Naive thymus-derived CD4-positive, alpha-beta T cell (primary cell): ENCODE measurements at regions not wholly inside any gene's neighbourhood (a gene's known extent, or its start where the extent isn't known, plus 50 kb on each side); places are given as distances from the start of the nearest gene placed in this dataset.
A peak's percentile ranks its signal among the peaks of the same experiment; 100 is the strongest.
"Not testable (repeated sequence)": the region's sequence is repeated elsewhere in the genome, so short reads cannot be mapped to it uniquely, and the experiment has no call there.

Experiments
- ATAC-seq: fragments of 150-1000 bp; cut with Tn5 transposase; 2 replicates; pipeline ENCODE4 v1.10.0; 2021; ENCODE audit warnings: mild to moderate bottlenecking, moderate library complexity
- CTCF ChIA-PET: fragments of 350-600 bp; sonication (Branson Sonifier 250); formaldehyde crosslinking; loops from one replicate; lab custom pipeline; 2021; ENCODE audit warnings: antibody characterized with exemption; lab: Charles Lee
- POLR2A ChIA-PET: fragments of 350-600 bp; sonication (Branson Sonifier 250); formaldehyde crosslinking; loops from one replicate; lab custom pipeline; 2021; ENCODE audit warnings: antibody characterized with exemption, inconsistent platforms; lab: Charles Lee
- DNase-seq, 9 donors: peaks; one replicate each; pipeline versions ENCODE4 v3.0.0 to v3.0.0-alpha.2; 2020 to 2022; ENCODE audit warnings: mixed read lengths in 1 of 9
- H3K27ac ChIP-seq: one replicate; pipeline ENCODE4 v1.7.0; 2013; ENCODE audit warnings: mild to moderate bottlenecking, low read depth, low read length, moderate library complexity
- H3K27me3 ChIP-seq, 2 donors: one replicate each; pipeline ENCODE4 v1.7.0; 2013; ENCODE audit warnings: low read length in 2 of 2, mild to moderate bottlenecking in 2 of 2, moderate library complexity in 2 of 2; ENCODE audit not compliant: control insufficient read depth in 2 of 2, insufficient read depth in 2 of 2
- H3K36me3 ChIP-seq, 3 experiments: 1 replicate in 2 of 3; 2 replicates in 1 of 3; pipeline ENCODE4 v1.7.0; 2013; ENCODE audit warnings: low read length in 3 of 3, mild to moderate bottlenecking in 3 of 3, moderate library complexity in 1 of 3; ENCODE audit not compliant: insufficient read depth in 3 of 3, control insufficient read depth in 2 of 3
- H3K4me1 ChIP-seq, 2 donors: one replicate each; pipeline ENCODE4 v1.7.0; 2013; ENCODE audit warnings: low read length in 2 of 2, mild to moderate bottlenecking in 2 of 2, moderate library complexity in 1 of 2; ENCODE audit not compliant: control insufficient read depth in 2 of 2, insufficient read depth in 2 of 2
- H3K4me3 ChIP-seq: 2 replicates; pipeline ENCODE4 v1.7.0; 2013; ENCODE audit warnings: mild to moderate bottlenecking, low read length
- H3K9me3 ChIP-seq, 3 experiments: 1 replicate in 2 of 3; 2 replicates in 1 of 3; pipeline ENCODE4 v1.7.0; 2013; ENCODE audit warnings: low read length in 3 of 3; ENCODE audit not compliant: control insufficient read depth in 2 of 3
- H3K27ac Mint-ChIP-seq, 9 donors: one replicate each; pipeline ENCODE4 v1.8.0; 2020 to 2022; ENCODE audit warnings: mixed read lengths in 9 of 9, mild to moderate bottlenecking in 8 of 9, moderate library complexity in 5 of 9, inconsistent platforms in 2 of 9
- H3K27me3 Mint-ChIP-seq, 5 donors: one replicate each; pipeline ENCODE4 v1.8.0; 2021 to 2022; ENCODE audit warnings: mixed read lengths in 5 of 5, mild to moderate bottlenecking in 1 of 5
- H3K36me3 Mint-ChIP-seq, 5 donors: one replicate each; pipeline ENCODE4 v1.8.0; 2020 to 2022; ENCODE audit warnings: mixed read lengths in 5 of 5, mild to moderate bottlenecking in 3 of 5, inconsistent platforms in 1 of 5
- H3K4me1 Mint-ChIP-seq, 7 donors: one replicate each; pipeline ENCODE4 v1.8.0; 2020 to 2022; ENCODE audit warnings: mixed read lengths in 7 of 7, mild to moderate bottlenecking in 3 of 7, inconsistent platforms in 1 of 7
- H3K4me3 Mint-ChIP-seq, 10 donors: one replicate each; pipeline ENCODE4 v1.8.0; 2020 to 2022; ENCODE audit warnings: mild to moderate bottlenecking in 10 of 10, mixed read lengths in 10 of 10, moderate library complexity in 6 of 10, inconsistent platforms in 2 of 10
- H3K9me3 Mint-ChIP-seq, 11 donors: one replicate each; pipeline ENCODE4 v1.8.0; 2020 to 2022; ENCODE audit warnings: mixed read lengths in 11 of 11, mild to moderate bottlenecking in 4 of 11, inconsistent platforms in 1 of 11, moderate library complexity in 1 of 11
- intact Hi-C, 2 donors: fragments of 100-400 bp; cut with micrococcal nuclease; formaldehyde crosslinking; loops; one replicate each; pipeline ENCODE4 v1.15.1; 2023

DNA sequence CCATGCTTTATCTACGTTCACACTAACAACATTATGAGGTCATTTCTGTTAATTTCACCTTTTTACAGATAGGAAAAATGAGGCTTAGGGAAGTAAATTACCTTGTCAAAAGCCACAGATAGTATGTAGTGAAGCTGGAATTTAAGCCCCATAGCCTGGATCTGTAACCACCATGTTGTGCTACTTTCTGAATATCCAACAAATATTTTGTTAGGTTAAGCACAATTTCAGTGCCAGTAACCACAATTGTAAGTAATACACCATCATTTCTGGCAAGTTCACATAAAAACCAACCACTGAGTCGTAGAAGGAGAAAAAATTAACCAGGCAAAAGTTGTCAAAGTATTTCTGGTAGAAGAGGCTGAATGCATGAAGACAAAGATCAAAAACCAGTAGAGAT is 593.1 kb upstream of the CAMK1G start:
- H3K4me3 Mint-ChIP-seq: no peak overlapping the region

DNA sequence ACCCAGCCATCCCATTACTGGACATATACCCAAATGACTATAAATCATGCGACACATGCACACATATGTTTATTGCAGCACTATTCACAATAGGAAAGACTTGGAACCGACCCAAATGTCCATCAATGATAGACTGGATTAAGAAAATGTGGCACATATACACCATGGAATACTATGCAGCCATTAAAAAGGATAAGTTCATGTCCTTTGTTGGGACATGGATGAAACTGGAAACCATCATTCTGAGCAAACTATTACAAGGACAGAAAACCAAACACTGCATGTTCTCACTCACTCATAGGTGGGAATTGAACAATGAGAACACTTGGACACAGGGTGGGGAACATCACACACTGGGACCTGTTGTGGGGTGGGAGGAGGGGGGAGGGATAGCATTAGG is 586.5 kb upstream of the CAMK1G start:
- H3K4me1 ChIP-seq: not testable (repeated sequence)

More for the DNA sequence above, 593.1 kb upstream of the CAMK1G start:
- POLR2A ChIA-PET: no interaction called here
- Histone ChIP-seq H3K27ac (no peak overlapping the region), H3K4me1 (peaks cover 3 to 6% of the 10 kb centered on the region in 2 donors), H3K9me3 (no peaks in the 10 kb centered on the region), H3K27me3 (no peaks in the 10 kb centered on the region), H3K36me3 (no peaks in the 10 kb centered on the region), H3K4me3 (no peak overlapping the region)
- Mint-ChIP-seq H3K27ac (peak overlapping the region in 1 of 9 donors; percentile 12), H3K36me3 (peaks cover 0 to 9% (median 4%) of the 10 kb centered on the region in 5 donors), H3K27me3 (peaks cover 4 to 17% (median 6%) of the 10 kb centered on the region in 5 donors), H3K9me3 (peaks cover 0 to 18% (median 5%) of the 10 kb centered on the region in 11 donors), H3K4me1 (peaks cover 13 to 23% (median 19%) of the 10 kb centered on the region in 7 donors)
- CTCF ChIA-PET: no interaction called here
- no peak for DNase-seq
- no peak for ATAC-seq
- intact Hi-C loops: no loop called here

DNA sequence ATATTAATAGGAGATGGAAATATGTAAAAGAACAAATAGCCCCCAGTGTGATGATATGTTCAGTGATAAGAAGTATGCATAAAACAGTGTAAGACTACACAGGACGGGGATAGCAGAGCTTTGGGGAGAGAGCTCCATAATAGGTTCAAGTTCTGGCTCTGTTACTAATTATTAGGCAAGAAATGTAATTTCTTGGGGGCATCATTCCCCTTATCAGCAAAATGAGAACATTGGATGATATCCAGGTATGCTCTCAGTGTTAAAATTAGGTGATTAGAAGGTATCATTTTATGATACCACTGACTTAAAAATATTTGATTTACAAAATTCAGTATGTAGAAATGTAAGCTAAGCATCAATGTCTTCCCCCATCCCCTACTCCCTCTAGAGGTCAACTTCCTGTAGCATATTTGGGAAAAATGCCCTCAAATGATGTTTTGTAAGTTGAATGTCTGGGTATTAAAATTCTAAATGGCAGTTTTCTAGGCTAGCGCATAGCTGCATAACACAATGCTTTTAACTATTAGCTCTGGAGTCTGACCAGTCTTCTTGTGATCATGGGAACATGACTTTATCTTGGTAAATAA is 585.7 kb upstream of the CAMK1G start:
- ChIA-PET CTCF (no interaction called here), POLR2A (no interaction called here)
- Histone ChIP-seq H3K4me3 (no peak overlapping the region), H3K9me3 (no peaks in the 10 kb centered on the region), H3K4me1 (no peaks in the 10 kb centered on the region), H3K27me3 (no peaks in the 10 kb centered on the region), H3K27ac (no peak overlapping the region), H3K36me3 (no peaks in the 10 kb centered on the region)
- H3K4me3 Mint-ChIP-seq: no peak overlapping the region
- no peak overlapping the region for H3K27ac Mint-ChIP-seq
- H3K4me1 Mint-ChIP-seq: no peaks in the 10 kb centered on the region
- no peaks in the 10 kb centered on the region for H3K36me3 Mint-ChIP-seq
- intact Hi-C loops: loop anchor here in 1 of 2 donors (2.0 kb wide), 1 partner anchor 345 kb away; no protein-coding TSS in a partner anchor
- H3K9me3 Mint-ChIP-seq: peaks cover 0 to 11% (median 3%) of the 10 kb centered on the region in 11 donors
- ATAC-seq (no peak), DNase-seq (no peak)
- H3K27me3 Mint-ChIP-seq: peaks cover 0 to 29% (median 0%) of the 10 kb centered on the region in 5 donors

More for the DNA sequence above, 586.5 kb upstream of the CAMK1G start:
- H3K27me3 ChIP-seq, H3K9me3 ChIP-seq, ATAC-seq, CTCF ChIA-PET, H3K36me3 Mint-ChIP-seq, DNase-seq, intact Hi-C loops, H3K4me3 ChIP-seq, H3K27ac ChIP-seq, POLR2A ChIA-PET, H3K4me3 Mint-ChIP-seq, H3K4me1 Mint-ChIP-seq, H3K36me3 ChIP-seq, H3K27ac Mint-ChIP-seq: not testable (repeated sequence)
- H3K9me3 Mint-ChIP-seq: peaks cover 0 to 13% (median 3%) of the 10 kb centered on the region in 11 donors
- peaks cover 0 to 29% (median 4%) of the 10 kb centered on the region in 5 donors for H3K27me3 Mint-ChIP-seq

DNA sequence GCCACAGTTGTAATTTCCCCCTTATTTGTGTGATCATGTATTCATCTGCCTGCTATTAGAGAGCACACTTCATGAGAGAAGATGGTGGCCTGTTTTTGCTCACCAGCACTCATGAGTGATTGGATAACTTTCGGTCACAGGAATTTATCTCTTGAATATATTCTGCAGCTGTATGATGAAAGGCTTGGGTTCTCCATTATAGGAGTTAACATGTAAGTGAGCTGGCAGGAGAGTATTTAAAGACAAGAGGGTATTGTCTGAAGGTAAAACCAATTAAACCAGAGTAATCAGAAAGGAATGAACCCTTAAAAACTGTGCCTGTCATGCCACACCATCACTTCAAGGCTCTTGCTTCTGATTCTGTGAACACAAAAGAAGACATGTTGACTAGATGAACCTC is 574.9 kb upstream of the CAMK1G start:
- Histone ChIP-seq H3K9me3 (no peaks in the 10 kb centered on the region), H3K4me1 (no peaks in the 10 kb centered on the region), H3K36me3 (no peaks in the 10 kb centered on the region), H3K4me3 (no peak overlapping the region), H3K27ac (no peak overlapping the region), H3K27me3 (no peaks in the 10 kb centered on the region)
- no peaks in the 10 kb centered on the region for H3K4me1 Mint-ChIP-seq
- ATAC-seq: no peak
- ChIA-PET CTCF (interaction anchor here (0.6 kb wide), 1 partner anchor 9 kb away, joined by 3 read pairs; no protein-coding TSS in a partner anchor), POLR2A (no interaction called here)
- no peaks in the 10 kb centered on the region for H3K9me3 Mint-ChIP-seq
- no peak overlapping the region for H3K4me3 Mint-ChIP-seq
- H3K27ac Mint-ChIP-seq: no peak overlapping the region
- no peaks in the 10 kb centered on the region for H3K36me3 Mint-ChIP-seq
- intact Hi-C loops: no loop called here
- no peak for DNase-seq
- H3K27me3 Mint-ChIP-seq: peaks cover 0 to 4% (median 3%) of the 10 kb centered on the region in 5 donors

DNA sequence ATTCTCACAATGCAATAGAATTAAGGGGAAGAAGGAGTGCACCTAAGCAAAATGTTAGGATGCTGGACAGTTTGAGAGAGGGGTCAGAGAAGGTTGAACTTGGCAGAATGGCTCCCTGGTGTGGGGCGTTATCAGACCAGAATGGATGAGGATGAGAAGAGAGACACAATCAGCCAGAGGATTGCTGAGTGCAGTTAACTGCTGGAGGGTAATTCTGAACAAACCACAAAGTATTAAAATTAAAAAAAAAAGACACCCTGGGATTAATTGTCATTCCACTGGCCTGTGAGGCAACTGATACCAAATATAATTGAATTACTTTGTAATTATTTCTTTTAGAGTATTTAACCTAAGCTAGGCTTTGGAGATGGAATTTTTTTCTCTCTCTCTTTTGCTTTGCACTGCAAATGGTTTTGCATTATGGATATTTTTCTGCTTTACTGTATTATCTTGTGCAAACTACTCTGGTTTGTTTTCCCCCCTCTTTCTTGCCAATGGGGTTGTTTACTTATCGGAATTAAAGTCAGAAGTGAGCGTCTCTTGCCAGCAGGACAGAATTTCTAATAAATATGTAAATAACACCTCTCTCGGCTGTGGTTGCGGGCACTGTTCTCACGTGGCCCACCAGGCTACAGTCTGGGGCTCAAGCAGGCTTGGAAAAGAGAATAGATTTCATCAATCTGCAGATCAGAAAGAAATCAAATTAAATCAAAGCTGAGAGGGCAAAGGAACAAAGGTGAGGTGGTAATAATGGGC is 572.9 kb upstream of the CAMK1G start:
- Histone ChIP-seq H3K27ac (no peak overlapping the region), H3K9me3 (no peaks in the 10 kb centered on the region), H3K4me3 (no peak overlapping the region), H3K36me3 (no peaks in the 10 kb centered on the region), H3K27me3 (no peaks in the 10 kb centered on the region), H3K4me1 (no peaks in the 10 kb centered on the region)
- H3K36me3 Mint-ChIP-seq: no peaks in the 10 kb centered on the region
- ATAC-seq (no peak), DNase-seq (no peak)
- POLR2A ChIA-PET: no interaction called here
- no peak overlapping the region for H3K27ac Mint-ChIP-seq
- H3K4me3 Mint-ChIP-seq: no peak overlapping the region
- CTCF ChIA-PET: no interaction called here
- H3K27me3 Mint-ChIP-seq: peaks cover 0 to 10% (median 3%) of the 10 kb centered on the region in 5 donors
- H3K4me1 Mint-ChIP-seq: no peaks in the 10 kb centered on the region
- intact Hi-C loops: no loop called here
- peaks cover 0 to 4% (median 0%) of the 10 kb centered on the region in 11 donors for H3K9me3 Mint-ChIP-seq

DNA sequence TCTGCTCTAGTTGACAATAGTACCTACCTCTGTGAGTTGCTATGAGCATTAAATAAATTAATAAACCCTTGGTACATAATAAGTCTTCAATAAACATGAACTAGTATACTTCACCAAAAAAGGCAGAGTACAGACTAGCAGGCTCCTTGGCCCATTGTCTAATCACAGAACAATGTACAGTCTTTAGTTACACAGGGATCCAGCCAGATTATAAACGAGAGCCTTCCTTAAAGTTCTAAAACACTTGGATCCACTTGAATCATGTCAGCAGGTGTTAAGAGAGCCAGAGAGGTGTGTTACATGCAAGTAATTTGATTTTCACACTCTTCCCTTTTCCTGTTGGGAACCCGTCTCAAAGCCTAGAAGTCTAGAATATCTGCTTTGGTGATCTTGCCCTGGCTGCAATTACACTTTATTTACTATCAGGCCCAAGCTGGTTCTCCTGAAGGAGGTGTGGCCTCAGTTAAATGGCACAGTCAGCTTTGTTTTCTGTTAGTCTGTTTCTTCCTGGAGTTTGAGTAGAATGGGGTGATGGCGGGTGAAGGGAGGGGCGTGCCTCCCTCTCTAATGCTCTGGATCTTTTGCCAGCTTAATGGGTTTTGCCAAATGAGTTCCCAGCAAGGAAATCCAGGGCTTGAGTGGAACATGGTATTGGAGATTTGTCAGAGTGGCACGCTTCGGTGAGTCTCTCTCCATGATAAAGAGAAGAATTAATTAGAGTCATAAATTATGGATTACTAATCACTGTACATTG is 570.9 kb upstream of the CAMK1G start:
- no peaks in the 10 kb centered on the region for H3K36me3 ChIP-seq
- no peaks in the 10 kb centered on the region for H3K27me3 ChIP-seq
- no peak overlapping the region for H3K4me3 ChIP-seq
- H3K27ac ChIP-seq: no peak overlapping the region
- DNase-seq: no peak
- Mint-ChIP-seq H3K27ac (no peak overlapping the region), H3K27me3 (peaks cover 0 to 13% (median 3%) of the 10 kb centered on the region in 5 donors), H3K4me1 (no peaks in the 10 kb centered on the region), H3K9me3 (peaks cover 0 to 5% (median 0%) of the 10 kb centered on the region in 11 donors), H3K4me3 (no peak overlapping the region), H3K36me3 (peaks cover 0 to under 1% (median 0%) of the 10 kb centered on the region in 5 donors)
- ChIA-PET POLR2A (no interaction called here), CTCF (no interaction called here)
- no peak for ATAC-seq
- no peaks in the 10 kb centered on the region for H3K9me3 ChIP-seq
- no peaks in the 10 kb centered on the region for H3K4me1 ChIP-seq
- intact Hi-C loops: no loop called here
